ENCODE measurements at regions not wholly inside any gene's neighbourhood (a gene's known extent, or its start where the extent isn't known, plus 50 kb on each side); places are given as distances from the start of the nearest gene placed in this dataset.

DNA sequence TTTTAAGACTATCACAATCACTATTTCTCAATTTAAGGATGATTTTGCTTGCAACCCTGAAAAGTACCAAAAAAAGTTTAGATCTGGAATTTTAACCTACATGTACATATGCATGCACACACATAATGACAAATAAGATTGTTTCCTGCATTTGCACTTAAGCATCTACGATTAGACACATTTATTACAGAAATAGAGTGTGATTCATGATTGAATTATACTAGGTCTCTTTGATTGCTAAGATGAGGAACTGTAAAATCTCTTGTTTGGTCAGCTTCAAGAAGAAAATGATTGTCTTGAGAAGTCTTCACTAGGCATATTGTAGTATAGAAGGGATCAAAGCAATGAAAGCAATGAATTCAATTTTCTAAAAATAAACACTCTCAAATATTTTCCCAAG lies 185.9 kb upstream of the AGR3 start:
- Mint-ChIP-seq H3K27me3 (ENCODE audit: insufficient read depth) (no peaks in the 10 kb centered on the region), H3K4me3 (no peak overlapping the region), H3K9me3 (peaks cover 4% of the 10 kb centered on the region), H3K36me3 (ENCODE audit: low read depth) (no peaks in the 10 kb centered on the region), H3K4me1 (ENCODE audit: low read depth) (peaks cover 3% of the 10 kb centered on the region), H3K27ac (no peak overlapping the region)
- intact Hi-C loops (cut with micrococcal nuclease) = loop anchor here (10.0 kb wide), 1 partner anchor 53 kb away; no protein-coding TSS in a partner anchor
- no peak for DNase-seq (ENCODE audit: low spot score)

DNA sequence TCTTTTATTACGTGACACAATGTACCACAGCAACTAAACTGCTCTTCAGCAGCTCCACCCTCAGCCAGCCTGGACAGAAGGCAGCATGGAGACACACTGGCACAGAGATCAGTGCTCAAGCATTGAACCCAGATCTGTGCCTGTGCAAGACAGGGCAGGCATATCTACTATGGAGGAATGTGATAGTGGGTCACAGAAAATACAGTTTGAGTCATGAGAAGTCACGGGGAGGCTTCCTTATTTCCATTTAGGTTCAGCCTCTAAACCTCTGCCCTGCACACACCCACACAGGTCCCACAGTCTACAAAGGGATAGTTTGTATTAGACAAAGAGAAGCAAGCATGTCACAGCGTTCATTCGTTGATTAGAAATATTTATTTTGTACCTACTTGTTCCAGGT lies 187.4 kb upstream of the AGR3 start:
- intact Hi-C loops (cut with micrococcal nuclease) = loop anchor here (10.0 kb wide), 1 partner anchor 54 kb away; no protein-coding TSS in a partner anchor
- H3K9me3 Mint-ChIP-seq = peaks cover 4% of the 10 kb centered on the region
- H3K27ac Mint-ChIP-seq = no peak overlapping the region
- H3K4me3 Mint-ChIP-seq = no peak overlapping the region
- no peaks in the 10 kb centered on the region for H3K36me3 Mint-ChIP-seq (ENCODE audit: low read depth)
- no peaks in the 10 kb centered on the region for H3K27me3 Mint-ChIP-seq (ENCODE audit: insufficient read depth)
- H3K4me1 Mint-ChIP-seq (ENCODE audit: low read depth) = no peaks in the 10 kb centered on the region
- no peak for DNase-seq (ENCODE audit: low spot score)

DNA sequence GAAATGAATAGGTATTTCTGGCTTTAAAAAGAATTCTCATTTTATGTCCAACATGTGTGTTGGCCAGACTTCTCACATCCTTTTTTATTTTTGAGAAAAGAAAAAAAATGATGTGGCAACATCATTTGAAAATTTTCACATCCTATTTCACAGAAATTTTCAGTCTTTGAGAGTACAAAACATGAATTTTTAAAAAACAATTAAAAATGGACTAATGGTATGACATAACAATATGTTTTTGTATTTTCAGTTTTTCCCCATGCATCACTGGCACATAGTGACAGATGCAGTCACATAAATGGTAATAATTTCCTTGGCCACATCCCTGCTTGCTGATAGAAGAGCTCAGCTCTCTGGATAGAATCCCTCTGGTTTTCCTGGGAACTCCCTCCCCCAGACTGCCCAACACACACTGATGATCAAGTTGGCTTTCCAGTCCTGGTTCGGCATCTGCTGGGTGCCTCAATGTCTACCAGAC lies 188.5 kb upstream of the AGR3 start:
- Mint-ChIP-seq H3K9me3 (peaks cover 4% of the 10 kb centered on the region), H3K27me3 (ENCODE audit: insufficient read depth) (peaks cover 2% of the 10 kb centered on the region), H3K4me1 (ENCODE audit: low read depth) (no peaks in the 10 kb centered on the region), H3K36me3 (ENCODE audit: low read depth) (no peaks in the 10 kb centered on the region), H3K4me3 (no peak overlapping the region), H3K27ac (no peak overlapping the region)
- no peak for DNase-seq (ENCODE audit: low spot score)
- intact Hi-C loops (cut with micrococcal nuclease) = no loop called here

DNA sequence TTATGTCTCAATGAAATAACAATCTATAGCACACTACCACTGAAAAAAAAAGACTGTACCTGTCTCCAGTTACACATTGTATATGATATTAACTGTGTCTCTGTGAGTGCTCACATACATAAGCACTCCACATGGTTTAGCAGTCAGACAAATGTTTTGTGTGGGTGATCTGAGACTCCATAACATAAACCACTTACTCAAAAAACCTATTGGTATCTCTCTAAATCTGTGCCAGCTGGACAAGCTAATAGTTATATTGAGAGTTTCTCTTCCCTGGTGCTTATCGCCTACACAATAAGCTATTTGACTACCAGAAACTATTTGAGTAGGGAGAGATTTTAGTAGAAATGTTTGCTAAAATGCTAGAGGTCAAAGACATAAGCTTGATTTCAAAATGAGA lies 190.1 kb upstream of the AGR3 start:
- no peak overlapping the region for H3K4me3 Mint-ChIP-seq
- intact Hi-C loops (cut with micrococcal nuclease) = no loop called here
- H3K4me1 Mint-ChIP-seq (ENCODE audit: low read depth) = no peaks in the 10 kb centered on the region
- H3K36me3 Mint-ChIP-seq (ENCODE audit: low read depth) = no peaks in the 10 kb centered on the region
- H3K9me3 Mint-ChIP-seq = no peaks in the 10 kb centered on the region
- H3K27me3 Mint-ChIP-seq (ENCODE audit: insufficient read depth) = peaks cover 4% of the 10 kb centered on the region
- no peak for DNase-seq (ENCODE audit: low spot score)
- no peak overlapping the region for H3K27ac Mint-ChIP-seq

DNA sequence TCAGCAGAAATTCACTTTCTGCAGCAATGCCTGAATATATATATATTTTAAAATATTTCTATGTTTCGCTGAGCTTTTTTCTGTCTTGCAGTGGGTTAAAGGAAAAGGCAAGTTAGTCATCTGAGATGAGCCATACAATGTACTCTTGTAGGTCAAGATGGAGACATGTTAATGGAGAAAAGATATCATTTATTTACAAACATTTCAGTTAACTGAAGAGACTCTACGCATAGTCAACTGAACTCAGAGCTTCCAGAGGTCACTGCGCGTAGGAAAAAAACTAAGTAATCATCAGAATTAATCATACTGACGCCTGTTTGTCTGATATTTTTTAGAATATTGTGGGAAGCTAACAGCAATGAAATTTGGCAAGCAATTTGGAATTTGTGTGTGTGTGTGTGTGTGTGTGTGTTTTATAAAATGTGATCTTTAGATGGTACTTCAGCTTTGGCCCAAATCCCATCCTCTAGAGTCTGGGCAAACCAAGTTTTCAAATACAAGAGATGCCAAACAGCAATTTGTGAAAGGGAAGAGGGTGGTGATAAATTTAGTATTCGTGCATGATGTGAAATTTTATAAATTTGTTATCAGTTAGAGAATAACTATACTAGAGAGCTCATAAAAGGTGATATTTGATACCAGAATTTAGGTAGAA lies 193.9 kb upstream of the AGR3 start:
- intact Hi-C loops (cut with micrococcal nuclease) = no loop called here

DNA sequence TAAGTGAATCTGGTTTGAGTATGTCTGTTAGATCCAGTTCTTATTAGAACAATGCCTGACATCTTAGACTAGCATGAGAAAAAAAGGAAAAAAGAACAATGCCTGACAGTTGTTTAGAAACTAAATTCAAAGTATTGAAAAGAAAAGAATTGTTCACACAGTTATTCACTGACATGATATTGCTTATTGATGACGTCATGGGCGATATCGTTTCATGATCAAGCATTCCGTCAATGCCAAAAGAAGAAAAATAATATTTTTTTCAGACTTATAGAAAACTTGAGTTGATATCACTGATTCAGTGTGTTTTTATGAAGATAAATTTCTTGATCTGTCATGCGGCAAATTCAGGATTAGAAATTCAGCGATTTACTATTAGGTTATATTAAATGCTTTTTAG lies 196.5 kb upstream of the AGR3 start:
- Mint-ChIP-seq H3K4me3 (no peak overlapping the region), H3K27me3 (ENCODE audit: insufficient read depth) (peaks cover 11% of the 10 kb centered on the region), H3K4me1 (ENCODE audit: low read depth) (no peaks in the 10 kb centered on the region), H3K9me3 (no peaks in the 10 kb centered on the region), H3K27ac (no peak overlapping the region), H3K36me3 (ENCODE audit: low read depth) (no peaks in the 10 kb centered on the region)
- intact Hi-C loops (cut with micrococcal nuclease) = no loop called here
- DNase-seq (ENCODE audit: low spot score) = no peak

More for the DNA sequence above, 193.9 kb upstream of the AGR3 start:
- no peak for DNase-seq (ENCODE audit: low spot score)
- Mint-ChIP-seq H3K4me3 (no peak overlapping the region), H3K4me1 (ENCODE audit: low read depth) (no peaks in the 10 kb centered on the region), H3K9me3 (no peaks in the 10 kb centered on the region), H3K36me3 (ENCODE audit: low read depth) (no peaks in the 10 kb centered on the region), H3K27ac (no peak overlapping the region), H3K27me3 (ENCODE audit: insufficient read depth) (peaks cover 4% of the 10 kb centered on the region)

DNA sequence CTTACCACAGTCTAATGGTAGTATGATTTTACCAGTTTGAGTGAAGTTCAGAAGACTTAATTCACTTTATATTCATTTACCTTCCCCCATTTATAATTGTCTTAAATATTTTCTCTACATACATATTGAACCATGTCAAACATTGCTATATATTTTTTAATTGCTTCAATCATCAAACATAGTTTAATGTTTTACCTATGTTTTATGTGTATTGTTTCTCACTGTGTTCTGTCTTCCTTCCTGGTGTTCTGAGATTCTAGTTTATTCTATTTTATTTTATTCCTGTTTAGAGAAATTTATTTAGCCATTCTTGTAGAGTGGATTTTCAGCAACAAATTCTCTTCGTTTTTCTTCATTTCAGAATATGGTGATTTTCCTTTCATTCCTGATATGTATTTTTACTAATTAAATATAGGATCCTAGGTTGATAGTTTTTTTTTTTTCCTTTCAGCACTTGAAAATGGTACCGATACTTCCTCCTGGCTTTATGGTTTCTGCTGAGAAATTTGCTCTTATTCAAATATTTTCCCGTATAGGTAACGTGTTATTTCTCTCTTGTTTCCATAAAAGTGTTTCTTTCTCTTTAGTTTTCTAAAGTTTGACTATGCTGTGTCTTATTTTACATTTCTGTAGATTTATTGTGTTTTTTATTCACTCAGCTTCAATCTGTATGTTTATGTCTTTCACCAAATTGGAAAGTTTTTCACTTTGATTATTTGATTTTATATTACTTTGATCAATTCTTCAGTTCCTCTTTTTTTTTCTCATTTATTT lies 201.8 kb upstream of the AGR3 start:
- Mint-ChIP-seq H3K27ac (no peak overlapping the region), H3K4me1 (ENCODE audit: low read depth) (no peaks in the 10 kb centered on the region), H3K27me3 (ENCODE audit: insufficient read depth) (peaks cover 7% of the 10 kb centered on the region), H3K36me3 (ENCODE audit: low read depth) (no peaks in the 10 kb centered on the region), H3K9me3 (peaks cover 15% of the 10 kb centered on the region), H3K4me3 (no peak overlapping the region)
- DNase-seq (ENCODE audit: low spot score) = no peak
- intact Hi-C loops (cut with micrococcal nuclease) = no loop called here

DNA sequence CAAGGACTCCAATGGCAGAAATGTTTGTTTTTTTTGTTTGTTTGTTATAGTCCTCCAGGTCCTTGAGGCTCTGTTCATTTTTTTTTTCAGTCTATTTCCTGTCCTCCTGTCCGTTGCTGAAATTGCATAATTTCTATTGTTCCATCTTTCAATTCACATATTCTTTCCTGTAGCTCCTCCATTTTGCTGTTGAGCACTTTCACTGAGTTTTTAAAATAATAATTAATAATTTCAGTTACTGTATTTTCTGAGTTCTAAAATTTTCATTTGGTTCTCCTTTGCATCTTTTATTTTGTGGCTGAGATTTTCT lies 202.3 kb upstream of the AGR3 start:
- H3K27ac Mint-ChIP-seq = no peak overlapping the region
- H3K4me1 Mint-ChIP-seq (ENCODE audit: low read depth) = no peaks in the 10 kb centered on the region
- intact Hi-C loops (cut with micrococcal nuclease) = no loop called here

DNA sequence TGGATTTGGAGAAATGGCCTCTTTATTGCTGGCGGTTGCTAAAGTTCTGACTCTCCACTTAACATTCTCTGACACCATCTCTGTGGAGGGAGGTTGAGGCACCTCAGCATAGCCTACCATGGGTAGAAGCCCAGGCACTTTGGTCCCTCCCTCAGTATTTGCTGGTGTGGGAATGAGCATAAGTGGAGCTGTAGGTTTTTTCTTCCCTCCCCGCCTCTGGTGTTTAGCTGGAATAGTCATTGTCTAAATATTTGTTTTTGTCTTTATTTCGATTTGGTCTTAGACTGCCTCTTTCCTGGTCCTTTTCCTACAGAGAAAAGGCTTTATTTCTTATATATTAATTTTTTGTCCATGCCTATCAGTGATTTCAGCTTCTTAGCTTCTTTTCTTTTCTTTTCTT lies 203.4 kb upstream of the AGR3 start:
- H3K9me3 Mint-ChIP-seq = peaks cover 15% of the 10 kb centered on the region

More for the DNA sequence above, 202.3 kb upstream of the AGR3 start:
- Mint-ChIP-seq H3K27me3 (ENCODE audit: insufficient read depth) (peaks cover 7% of the 10 kb centered on the region), H3K9me3 (peaks cover 15% of the 10 kb centered on the region), H3K4me3 (no peak overlapping the region), H3K36me3 (ENCODE audit: low read depth) (no peaks in the 10 kb centered on the region)
- no peak for DNase-seq (ENCODE audit: low spot score)

DNA sequence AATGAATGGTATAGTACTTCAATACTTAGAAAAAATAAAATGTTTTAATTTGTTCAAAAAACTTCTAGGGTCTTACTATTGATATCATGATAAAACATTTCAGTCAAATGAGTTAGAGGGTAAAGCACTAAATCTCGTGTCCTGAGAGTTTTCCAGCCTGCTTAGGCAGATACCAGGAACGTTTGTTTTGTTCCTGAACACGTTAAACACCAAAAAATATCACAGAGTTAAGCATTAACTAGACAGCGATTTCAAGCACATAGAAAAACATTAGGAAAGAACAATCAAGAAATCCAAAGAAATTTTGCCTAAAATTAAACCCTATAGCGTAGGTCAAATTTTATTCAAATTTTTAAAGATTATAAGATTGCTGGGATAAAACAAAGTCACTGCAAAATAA lies 204.6 kb upstream of the AGR3 start:
- Mint-ChIP-seq H3K36me3 (ENCODE audit: low read depth) (no peaks in the 10 kb centered on the region), H3K9me3 (peaks cover 15% of the 10 kb centered on the region), H3K4me1 (ENCODE audit: low read depth) (no peaks in the 10 kb centered on the region), H3K27ac (no peak overlapping the region), H3K4me3 (no peak overlapping the region), H3K27me3 (ENCODE audit: insufficient read depth) (peaks cover 7% of the 10 kb centered on the region)
- intact Hi-C loops (cut with micrococcal nuclease) = no loop called here
- no peak for DNase-seq (ENCODE audit: low spot score)

More for the DNA sequence above, 203.4 kb upstream of the AGR3 start:
- no peak overlapping the region for H3K27ac Mint-ChIP-seq
- no peaks in the 10 kb centered on the region for H3K4me1 Mint-ChIP-seq (ENCODE audit: low read depth)
- peaks cover 7% of the 10 kb centered on the region for H3K27me3 Mint-ChIP-seq (ENCODE audit: insufficient read depth)
- no peak for DNase-seq (ENCODE audit: low spot score)
- H3K36me3 Mint-ChIP-seq (ENCODE audit: low read depth) = no peaks in the 10 kb centered on the region
- no peak overlapping the region for H3K4me3 Mint-ChIP-seq
- intact Hi-C loops (cut with micrococcal nuclease) = no loop called here

DNA sequence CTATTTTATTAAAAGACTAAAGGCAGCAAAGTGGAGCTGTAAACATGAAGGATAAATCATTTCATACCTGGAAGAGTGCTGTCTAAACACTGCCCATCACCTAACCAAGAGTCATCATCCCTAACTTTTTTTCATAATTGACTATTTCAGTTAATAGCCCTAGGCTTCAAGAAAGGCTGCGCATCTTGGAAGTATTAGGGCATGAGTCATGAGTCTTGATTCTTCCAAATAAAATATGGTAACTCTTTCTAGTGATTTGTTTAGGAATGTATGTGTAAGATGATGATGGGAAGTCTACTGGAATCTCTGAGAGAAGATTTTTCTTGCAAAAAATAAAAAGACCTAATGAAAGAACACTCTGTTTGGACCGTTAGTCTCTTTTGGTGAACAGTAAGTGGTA lies 207.7 kb upstream of the AHR start:
- DNase-seq (ENCODE audit: low spot score) = no peak
- no peaks in the 10 kb centered on the region for H3K9me3 Mint-ChIP-seq
- intact Hi-C loops (cut with micrococcal nuclease) = no loop called here
- no peaks in the 10 kb centered on the region for H3K4me1 Mint-ChIP-seq (ENCODE audit: low read depth)
- H3K4me3 Mint-ChIP-seq = no peak overlapping the region
- H3K27ac Mint-ChIP-seq = no peak overlapping the region
- no peaks in the 10 kb centered on the region for H3K36me3 Mint-ChIP-seq (ENCODE audit: low read depth)
- no peaks in the 10 kb centered on the region for H3K27me3 Mint-ChIP-seq (ENCODE audit: insufficient read depth)

DNA sequence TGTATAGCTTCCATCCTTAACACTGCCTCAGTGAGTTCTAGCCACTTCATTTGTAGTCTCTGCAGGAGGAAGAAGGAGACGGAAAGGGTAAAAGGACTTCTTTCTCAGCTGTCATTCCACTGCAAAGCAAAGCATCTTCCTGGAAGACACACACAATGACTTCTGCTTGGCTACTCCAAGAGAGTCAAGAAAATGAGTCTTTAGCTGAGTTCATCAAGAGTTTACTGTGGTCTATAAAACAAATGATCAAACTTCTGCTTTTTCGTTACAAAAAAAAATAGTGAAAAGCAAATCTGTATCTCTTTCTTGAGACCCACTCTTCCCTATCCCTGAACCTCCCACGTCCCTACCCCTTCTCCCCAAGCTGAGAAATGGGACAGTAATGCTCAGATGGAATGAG lies 205.0 kb upstream of the AHR start:
- DNase-seq (ENCODE audit: low spot score) = no peak

DNA sequence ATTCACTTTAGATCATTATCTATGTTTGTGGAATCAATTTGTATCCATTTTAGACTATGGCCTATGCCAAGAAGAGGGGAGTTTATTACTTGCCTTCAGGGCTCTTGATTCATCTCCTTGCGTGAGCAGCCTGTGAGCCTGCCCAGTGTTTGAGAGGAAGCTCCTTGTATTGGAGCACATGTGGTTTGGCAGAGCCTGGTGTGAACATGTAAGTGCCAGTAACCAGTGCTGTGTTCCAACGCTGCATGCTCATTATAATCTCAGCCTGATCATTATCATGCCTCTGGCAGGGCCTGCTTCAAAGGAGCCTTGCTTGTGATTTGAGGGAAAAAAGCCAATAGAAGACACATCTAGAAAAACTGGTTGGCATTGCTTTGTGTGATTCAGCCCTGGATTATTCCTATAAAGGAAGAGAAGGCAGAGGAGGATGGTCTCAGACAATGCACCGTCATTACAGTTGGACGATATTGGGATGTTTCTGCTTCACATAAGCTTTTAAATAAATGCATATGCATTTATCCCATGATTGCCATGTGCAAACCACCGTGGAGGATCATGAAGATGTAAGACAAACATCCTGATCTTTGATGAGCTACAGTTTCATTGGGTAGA lies 203.4 kb upstream of the AHR start:
- H3K4me3 Mint-ChIP-seq = no peak overlapping the region
- H3K4me1 Mint-ChIP-seq (ENCODE audit: low read depth) = no peaks in the 10 kb centered on the region
- intact Hi-C loops (cut with micrococcal nuclease) = no loop called here
- H3K27me3 Mint-ChIP-seq (ENCODE audit: insufficient read depth) = no peaks in the 10 kb centered on the region
- no peak overlapping the region for H3K27ac Mint-ChIP-seq
- H3K9me3 Mint-ChIP-seq = no peaks in the 10 kb centered on the region
- no peak for DNase-seq (ENCODE audit: low spot score)
- no peaks in the 10 kb centered on the region for H3K36me3 Mint-ChIP-seq (ENCODE audit: low read depth)

More for the DNA sequence above, 205.0 kb upstream of the AHR start:
- H3K4me1 Mint-ChIP-seq (ENCODE audit: low read depth) = no peaks in the 10 kb centered on the region
- no peaks in the 10 kb centered on the region for H3K27me3 Mint-ChIP-seq (ENCODE audit: insufficient read depth)
- H3K4me3 Mint-ChIP-seq = no peak overlapping the region
- H3K9me3 Mint-ChIP-seq = no peaks in the 10 kb centered on the region
- H3K36me3 Mint-ChIP-seq (ENCODE audit: low read depth) = no peaks in the 10 kb centered on the region
- H3K27ac Mint-ChIP-seq = no peak overlapping the region
- intact Hi-C loops (cut with micrococcal nuclease) = no loop called here

Data from activated T-helper 1 cell treated with anti-CD3 and anti-CD28 coated beads, Interleukin-12 subunit alpha, Interleukin-12 subunit beta, Interleukin-2, Interleukin-4 antibody, amounts not matched to agents 30 ng/mL and 10 ng/mL and 1 ng/mL, durations not matched to agents 14 hours and 24 hours and 36 hours (primary cell).